ENCODE measurements at regions not wholly inside any gene's neighbourhood (a gene's known extent, or its start where the extent isn't known, plus 50 kb on each side); places are given as distances from the start of the nearest gene placed in this dataset.

DNA sequence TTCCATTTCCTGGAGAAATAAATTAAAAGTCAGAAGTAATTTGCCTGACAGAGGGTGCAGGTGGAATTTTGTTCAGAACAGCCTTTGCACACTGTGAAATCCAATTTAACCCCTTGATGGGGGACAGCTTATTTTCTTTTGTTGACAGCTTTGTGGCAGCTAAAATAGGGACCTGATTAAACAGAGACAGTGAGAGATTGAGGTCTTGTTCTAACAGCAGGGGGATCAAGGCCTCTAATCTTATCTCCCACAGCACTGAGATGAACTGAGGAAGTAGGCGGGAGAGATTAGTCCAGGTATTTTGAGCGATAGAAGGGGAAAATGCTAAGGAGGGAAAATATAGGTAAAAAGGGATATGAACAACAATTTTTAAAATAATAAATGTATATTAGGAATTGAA, 1491.4 kb upstream of the GOT2 start:
- Histone ChIP-seq H3F3A (replicated peaks; ENCODE audit: insufficient read depth) (no peaks in the 10 kb centered on the region), H3K4me2 (no peak overlapping the region), H3K36me3 (replicated peaks in 1 of 2; ENCODE audit: control insufficient read depth in 1 of 2, insufficient read depth in 2 of 2, low read length in 1 of 2) (no peaks in the 10 kb centered on the region), H3K79me2 (ENCODE audit: insufficient read depth) (no peaks in the 10 kb centered on the region), H3K4me1 (ENCODE audit: control insufficient read depth in 1 of 2, insufficient read depth in 2 of 2, low read depth in 1 of 2, low read length in 1 of 2) (no peaks in the 10 kb centered on the region), H3K27ac (ENCODE audit: low read depth in 2 of 2, low read length in 1 of 2) (no peak overlapping the region), H3K9ac (no peak overlapping the region), H3K9me2 (no peaks in the 10 kb centered on the region), H4K20me1 (ENCODE audit: insufficient read depth) (no peaks in the 10 kb centered on the region), H3K27me3 (ENCODE audit: insufficient read depth) (no peaks in the 10 kb centered on the region), H3K9me3 (no peaks in the 10 kb centered on the region), H2AFZ (ENCODE audit: low read depth) (no peak overlapping the region), H3K4me3 (ENCODE audit: low read depth in 2 of 2, low read length in 1 of 2) (no peak overlapping the region)
- ChIA-PET CTCF (no interaction called here), POLR2A (no interaction called here)
- no peak for TF ChIP-seq POLR2AphosphoS5 (IDR thresholded peaks at IDR 0.05; ENCODE audit: low read depth, low read length)
- TF ChIP-seq RFX5 (IDR thresholded peaks at IDR 0.05; ENCODE audit: low read length), result no peak
- TF ChIP-seq, protein P1, sequence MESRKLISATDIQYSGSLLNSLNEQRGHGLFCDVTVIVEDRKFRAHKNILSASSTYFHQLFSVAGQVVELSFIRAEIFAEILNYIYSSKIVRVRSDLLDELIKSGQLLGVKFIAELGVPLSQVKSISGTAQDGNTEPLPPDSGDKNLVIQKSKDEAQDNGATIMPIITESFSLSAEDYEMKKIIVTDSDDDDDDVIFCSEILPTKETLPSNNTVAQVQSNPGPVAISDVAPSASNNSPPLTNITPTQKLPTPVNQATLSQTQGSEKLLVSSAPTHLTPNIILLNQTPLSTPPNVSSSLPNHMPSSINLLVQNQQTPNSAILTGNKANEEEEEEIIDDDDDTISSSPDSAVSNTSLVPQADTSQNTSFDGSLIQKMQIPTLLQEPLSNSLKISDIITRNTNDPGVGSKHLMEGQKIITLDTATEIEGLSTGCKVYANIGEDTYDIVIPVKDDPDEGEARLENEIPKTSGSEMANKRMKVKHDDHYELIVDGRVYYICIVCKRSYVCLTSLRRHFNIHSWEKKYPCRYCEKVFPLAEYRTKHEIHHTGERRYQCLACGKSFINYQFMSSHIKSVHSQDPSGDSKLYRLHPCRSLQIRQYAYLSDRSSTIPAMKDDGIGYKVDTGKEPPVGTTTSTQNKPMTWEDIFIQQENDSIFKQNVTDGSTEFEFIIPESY (IDR thresholded peaks at IDR 0.05; ENCODE audit: borderline replicate concordance, low read depth), result no peak
- no peak for TF ChIP-seq TCF12 (IDR thresholded peaks at IDR 0.05)
- no peak for DNase-seq
- WGBS (ENCODE audit: low lambda C conversion rate), result 77% methylated on average over 2 of the region's 2 CpGs

DNA sequence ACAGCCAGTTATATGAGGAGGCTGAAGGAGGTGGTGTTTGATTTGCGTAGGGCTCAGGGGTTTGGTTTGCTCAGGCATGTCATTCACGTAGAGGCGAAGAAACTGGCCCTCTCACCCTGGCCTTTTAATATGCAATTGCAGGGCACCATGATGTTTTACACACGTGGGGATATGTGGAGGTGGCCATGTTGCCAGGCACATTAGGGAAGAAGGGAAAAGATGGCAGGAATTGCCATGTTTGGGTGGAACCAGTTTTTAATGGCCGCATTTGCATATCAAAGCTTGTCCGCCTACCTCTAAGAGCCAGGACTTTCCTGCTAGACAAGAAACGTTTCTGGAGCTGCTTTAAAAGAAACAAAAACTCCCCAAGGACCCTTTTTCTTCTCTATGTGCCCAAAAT, 1483.7 kb upstream of the GOT2 start:
- Histone ChIP-seq H4K20me1 (ENCODE audit: insufficient read depth) (no peaks in the 10 kb centered on the region), H3K9ac (no peak overlapping the region), H3K9me3 (no peaks in the 10 kb centered on the region), H3K4me1 (ENCODE audit: control insufficient read depth in 1 of 2, insufficient read depth in 2 of 2, low read depth in 1 of 2, low read length in 1 of 2) (no peaks in the 10 kb centered on the region), H2AFZ (ENCODE audit: low read depth) (no peak overlapping the region), H3K27ac (ENCODE audit: low read depth in 2 of 2, low read length in 1 of 2) (no peak overlapping the region), H3K4me2 (no peak overlapping the region), H3K9me2 (no peaks in the 10 kb centered on the region), H3F3A (replicated peaks; ENCODE audit: insufficient read depth) (no peaks in the 10 kb centered on the region), H3K4me3 (ENCODE audit: low read depth in 2 of 2, low read length in 1 of 2) (no peak overlapping the region), H3K36me3 (replicated peaks in 1 of 2; ENCODE audit: control insufficient read depth in 1 of 2, insufficient read depth in 2 of 2, low read length in 1 of 2) (no peaks in the 10 kb centered on the region), H3K27me3 (ENCODE audit: insufficient read depth) (no peaks in the 10 kb centered on the region), H3K79me2 (ENCODE audit: insufficient read depth) (no peaks in the 10 kb centered on the region)
- ChIA-PET CTCF (interaction anchor here (1.2 kb wide), 1 partner anchor 14 kb away, joined by 3 read pairs; no protein-coding TSS in a partner anchor), POLR2A (no interaction called here)
- no peak for DNase-seq
- 49% methylated on average over 7 of the region's 7 CpGs for WGBS (ENCODE audit: low lambda C conversion rate)
- TF ChIP-seq, protein P2, sequence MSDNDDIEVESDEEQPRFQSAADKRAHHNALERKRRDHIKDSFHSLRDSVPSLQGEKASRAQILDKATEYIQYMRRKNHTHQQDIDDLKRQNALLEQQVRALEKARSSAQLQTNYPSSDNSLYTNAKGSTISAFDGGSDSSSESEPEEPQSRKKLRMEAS (IDR thresholded peaks at IDR 0.05; ENCODE audit: low read depth), result no peak
- TF ChIP-seq, protein P3, sequence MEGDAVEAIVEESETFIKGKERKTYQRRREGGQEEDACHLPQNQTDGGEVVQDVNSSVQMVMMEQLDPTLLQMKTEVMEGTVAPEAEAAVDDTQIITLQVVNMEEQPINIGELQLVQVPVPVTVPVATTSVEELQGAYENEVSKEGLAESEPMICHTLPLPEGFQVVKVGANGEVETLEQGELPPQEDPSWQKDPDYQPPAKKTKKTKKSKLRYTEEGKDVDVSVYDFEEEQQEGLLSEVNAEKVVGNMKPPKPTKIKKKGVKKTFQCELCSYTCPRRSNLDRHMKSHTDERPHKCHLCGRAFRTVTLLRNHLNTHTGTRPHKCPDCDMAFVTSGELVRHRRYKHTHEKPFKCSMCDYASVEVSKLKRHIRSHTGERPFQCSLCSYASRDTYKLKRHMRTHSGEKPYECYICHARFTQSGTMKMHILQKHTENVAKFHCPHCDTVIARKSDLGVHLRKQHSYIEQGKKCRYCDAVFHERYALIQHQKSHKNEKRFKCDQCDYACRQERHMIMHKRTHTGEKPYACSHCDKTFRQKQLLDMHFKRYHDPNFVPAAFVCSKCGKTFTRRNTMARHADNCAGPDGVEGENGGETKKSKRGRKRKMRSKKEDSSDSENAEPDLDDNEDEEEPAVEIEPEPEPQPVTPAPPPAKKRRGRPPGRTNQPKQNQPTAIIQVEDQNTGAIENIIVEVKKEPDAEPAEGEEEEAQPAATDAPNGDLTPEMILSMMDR (IDR thresholded peaks at IDR 0.05), result no peak
- TF ChIP-seq MXI1 (IDR thresholded peaks at IDR 0.05; ENCODE audit: low read depth, low read length), result no peak
- TF ChIP-seq, protein P4, sequence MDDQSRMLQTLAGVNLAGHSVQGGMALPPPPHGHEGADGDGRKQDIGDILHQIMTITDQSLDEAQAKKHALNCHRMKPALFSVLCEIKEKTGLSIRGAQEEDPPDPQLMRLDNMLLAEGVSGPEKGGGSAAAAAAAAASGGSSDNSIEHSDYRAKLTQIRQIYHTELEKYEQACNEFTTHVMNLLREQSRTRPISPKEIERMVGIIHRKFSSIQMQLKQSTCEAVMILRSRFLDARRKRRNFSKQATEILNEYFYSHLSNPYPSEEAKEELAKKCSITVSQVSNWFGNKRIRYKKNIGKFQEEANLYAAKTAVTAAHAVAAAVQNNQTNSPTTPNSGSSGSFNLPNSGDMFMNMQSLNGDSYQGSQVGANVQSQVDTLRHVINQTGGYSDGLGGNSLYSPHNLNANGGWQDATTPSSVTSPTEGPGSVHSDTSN (IDR thresholded peaks at IDR 0.05), result no peak
- no peak for TF ChIP-seq NFIC (IDR thresholded peaks at IDR 0.05; ENCODE audit: borderline replicate concordance)
- TF ChIP-seq, protein P5, sequence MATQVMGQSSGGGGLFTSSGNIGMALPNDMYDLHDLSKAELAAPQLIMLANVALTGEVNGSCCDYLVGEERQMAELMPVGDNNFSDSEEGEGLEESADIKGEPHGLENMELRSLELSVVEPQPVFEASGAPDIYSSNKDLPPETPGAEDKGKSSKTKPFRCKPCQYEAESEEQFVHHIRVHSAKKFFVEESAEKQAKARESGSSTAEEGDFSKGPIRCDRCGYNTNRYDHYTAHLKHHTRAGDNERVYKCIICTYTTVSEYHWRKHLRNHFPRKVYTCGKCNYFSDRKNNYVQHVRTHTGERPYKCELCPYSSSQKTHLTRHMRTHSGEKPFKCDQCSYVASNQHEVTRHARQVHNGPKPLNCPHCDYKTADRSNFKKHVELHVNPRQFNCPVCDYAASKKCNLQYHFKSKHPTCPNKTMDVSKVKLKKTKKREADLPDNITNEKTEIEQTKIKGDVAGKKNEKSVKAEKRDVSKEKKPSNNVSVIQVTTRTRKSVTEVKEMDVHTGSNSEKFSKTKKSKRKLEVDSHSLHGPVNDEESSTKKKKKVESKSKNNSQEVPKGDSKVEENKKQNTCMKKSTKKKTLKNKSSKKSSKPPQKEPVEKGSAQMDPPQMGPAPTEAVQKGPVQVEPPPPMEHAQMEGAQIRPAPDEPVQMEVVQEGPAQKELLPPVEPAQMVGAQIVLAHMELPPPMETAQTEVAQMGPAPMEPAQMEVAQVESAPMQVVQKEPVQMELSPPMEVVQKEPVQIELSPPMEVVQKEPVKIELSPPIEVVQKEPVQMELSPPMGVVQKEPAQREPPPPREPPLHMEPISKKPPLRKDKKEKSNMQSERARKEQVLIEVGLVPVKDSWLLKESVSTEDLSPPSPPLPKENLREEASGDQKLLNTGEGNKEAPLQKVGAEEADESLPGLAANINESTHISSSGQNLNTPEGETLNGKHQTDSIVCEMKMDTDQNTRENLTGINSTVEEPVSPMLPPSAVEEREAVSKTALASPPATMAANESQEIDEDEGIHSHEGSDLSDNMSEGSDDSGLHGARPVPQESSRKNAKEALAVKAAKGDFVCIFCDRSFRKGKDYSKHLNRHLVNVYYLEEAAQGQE (IDR thresholded peaks at IDR 0.05; ENCODE audit: low read depth, low read length), result no peak
- no peak for TF ChIP-seq RAD21 (IDR thresholded peaks at IDR 0.05; ENCODE audit: low read length)
- TF ChIP-seq, protein P6, sequence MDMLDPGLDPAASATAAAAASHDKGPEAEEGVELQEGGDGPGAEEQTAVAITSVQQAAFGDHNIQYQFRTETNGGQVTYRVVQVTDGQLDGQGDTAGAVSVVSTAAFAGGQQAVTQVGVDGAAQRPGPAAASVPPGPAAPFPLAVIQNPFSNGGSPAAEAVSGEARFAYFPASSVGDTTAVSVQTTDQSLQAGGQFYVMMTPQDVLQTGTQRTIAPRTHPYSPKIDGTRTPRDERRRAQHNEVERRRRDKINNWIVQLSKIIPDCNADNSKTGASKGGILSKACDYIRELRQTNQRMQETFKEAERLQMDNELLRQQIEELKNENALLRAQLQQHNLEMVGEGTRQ (IDR thresholded peaks at IDR 0.05; ENCODE audit: borderline replicate concordance, low read depth, low read length), result no peak
- no peak for TF ChIP-seq RCOR1 (IDR thresholded peaks at IDR 0.05; ENCODE audit: low read length)
- no peak for TF ChIP-seq NRF1 (IDR thresholded peaks at IDR 0.05; ENCODE audit: low read depth, low read length)
- TF ChIP-seq TAF1 (IDR thresholded peaks at IDR 0.05; ENCODE audit: borderline replicate concordance, low read depth, low read length), result no peak
- TF ChIP-seq, protein P7, sequence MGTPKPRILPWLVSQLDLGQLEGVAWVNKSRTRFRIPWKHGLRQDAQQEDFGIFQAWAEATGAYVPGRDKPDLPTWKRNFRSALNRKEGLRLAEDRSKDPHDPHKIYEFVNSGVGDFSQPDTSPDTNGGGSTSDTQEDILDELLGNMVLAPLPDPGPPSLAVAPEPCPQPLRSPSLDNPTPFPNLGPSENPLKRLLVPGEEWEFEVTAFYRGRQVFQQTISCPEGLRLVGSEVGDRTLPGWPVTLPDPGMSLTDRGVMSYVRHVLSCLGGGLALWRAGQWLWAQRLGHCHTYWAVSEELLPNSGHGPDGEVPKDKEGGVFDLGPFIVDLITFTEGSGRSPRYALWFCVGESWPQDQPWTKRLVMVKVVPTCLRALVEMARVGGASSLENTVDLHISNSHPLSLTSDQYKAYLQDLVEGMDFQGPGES (IDR thresholded peaks at IDR 0.05; ENCODE audit: low read depth, low read length), result no peak
- TF ChIP-seq ELF1 (IDR thresholded peaks at IDR 0.05), result no peak
- TF ChIP-seq SMC3 (IDR thresholded peaks at IDR 0.05; ENCODE audit: low read depth, low read length), result no peak

Measured in SK-N-SH (cell line).